Activated naive CD8-positive, alpha-beta T cell treated with anti-CD3 and anti-CD28 coated beads, Interleukin-2, amount 10 ng/mL, durations not matched to agents 7 days and 5 days (primary cell): ENCODE measurements at regions not wholly inside any gene's neighbourhood (a gene's known extent, or its start where the extent isn't known, plus 50 kb on each side); places are given as distances from the start of the nearest gene placed in this dataset.
"Not testable (repeated sequence)": the region's sequence is repeated elsewhere in the genome, so short reads cannot be mapped to it uniquely, and the experiment has no call there.

ENCODE experiments used
- ATAC-seq: fragments of 150-1000 bp; cut with Tn5 transposase; one replicate; pipeline ENCODE4 v1.10.0; 2021; ENCODE audit warnings: low read depth, moderate library complexity
- POLR2A ChIA-PET: fragments of 350-600 bp; sonication (Branson Sonifier 250); formaldehyde crosslinking; loops from one replicate; lab custom pipeline; 2021; ENCODE audit warnings: antibody characterized with exemption; lab: Charles Lee
- DNase-seq: peaks from one replicate; pipeline ENCODE4 v3.0.0; 2021
- H3K27ac Mint-ChIP-seq: one replicate; pipeline ENCODE4 v1.8.0; 2022; ENCODE audit warnings: mild to moderate bottlenecking, mixed read lengths
- H3K27me3 Mint-ChIP-seq: one replicate; pipeline ENCODE4 v1.8.0; 2022; ENCODE audit warnings: mild to moderate bottlenecking, moderate library complexity, mixed read lengths
- H3K36me3 Mint-ChIP-seq: one replicate; pipeline ENCODE4 v1.8.0; 2021; ENCODE audit warnings: mild to moderate bottlenecking, mixed read lengths
- H3K4me1 Mint-ChIP-seq: one replicate; pipeline ENCODE4 v1.8.0; 2021; ENCODE audit warnings: mixed read lengths
- H3K4me3 Mint-ChIP-seq: one replicate; pipeline ENCODE4 v1.8.0; 2022; ENCODE audit warnings: mild to moderate bottlenecking, moderate library complexity, mixed read lengths
- H3K9me3 Mint-ChIP-seq: one replicate; pipeline ENCODE4 v1.8.0; 2021; ENCODE audit warnings: mixed read lengths

- Mint-ChIP-seq H3K27ac (no peak overlapping the region), H3K36me3 (no peaks in the 10 kb centered on the region), H3K9me3 (no peaks in the 10 kb centered on the region), H3K4me1 (no peaks in the 10 kb centered on the region), H3K27me3 (peaks cover 6% of the 10 kb centered on the region), H3K4me3 (no peak overlapping the region)
- ATAC-seq: no peak
- no peak for DNase-seq
- POLR2A ChIA-PET: no interaction called here
These were observed 274.2 kb upstream of the DAB2 start for GRCh38 chr5:39698838-39699560.

GRCh38 chr5:39697881-39698280 lies 273.1 kb upstream of the DAB2 start:
- H3K4me1 Mint-ChIP-seq: no peaks in the 10 kb centered on the region
- peaks cover 11% of the 10 kb centered on the region for H3K27me3 Mint-ChIP-seq
- DNase-seq: no peak
- H3K36me3 Mint-ChIP-seq: no peaks in the 10 kb centered on the region
- no peak overlapping the region for H3K27ac Mint-ChIP-seq
- no peak for ATAC-seq
- POLR2A ChIA-PET: no interaction called here
- no peaks in the 10 kb centered on the region for H3K9me3 Mint-ChIP-seq
- no peak overlapping the region for H3K4me3 Mint-ChIP-seq

GRCh38 chr5:39696672-39697398 lies 272.1 kb upstream of the DAB2 start:
- no peak for ATAC-seq
- H3K4me1 Mint-ChIP-seq: no peaks in the 10 kb centered on the region

GRCh38 chr5:39691993-39692392 lies 267.2 kb upstream of the DAB2 start:
- POLR2A ChIA-PET: no interaction called here
- ATAC-seq: no peak
- Mint-ChIP-seq H3K4me3 (no peak overlapping the region), H3K4me1 (no peaks in the 10 kb centered on the region), H3K36me3 (no peaks in the 10 kb centered on the region), H3K9me3 (no peaks in the 10 kb centered on the region), H3K27ac (no peak overlapping the region), H3K27me3 (peaks cover 14% of the 10 kb centered on the region)
- no peak for DNase-seq

More at GRCh38 chr5:39696672-39697398, 272.1 kb upstream of the DAB2 start:
- Mint-ChIP-seq H3K27me3 (peaks cover 11% of the 10 kb centered on the region), H3K27ac (no peak overlapping the region), H3K9me3 (no peaks in the 10 kb centered on the region), H3K36me3 (no peaks in the 10 kb centered on the region), H3K4me3 (no peak overlapping the region)
- POLR2A ChIA-PET: no interaction called here
- no peak for DNase-seq

GRCh38 chr5:39691136-39691535 lies 266.4 kb upstream of the DAB2 start:
- POLR2A ChIA-PET: no interaction called here
- ATAC-seq (no peak), DNase-seq (no peak)
- Mint-ChIP-seq H3K9me3 (no peaks in the 10 kb centered on the region), H3K4me3 (no peak overlapping the region), H3K27ac (no peak overlapping the region), H3K4me1 (no peaks in the 10 kb centered on the region), H3K36me3 (no peaks in the 10 kb centered on the region), H3K27me3 (peaks cover 14% of the 10 kb centered on the region)

- no peak overlapping the region for H3K4me3 Mint-ChIP-seq
- no peak overlapping the region for H3K27ac Mint-ChIP-seq
- H3K36me3 Mint-ChIP-seq: no peaks in the 10 kb centered on the region
- no peaks in the 10 kb centered on the region for H3K9me3 Mint-ChIP-seq
- no peaks in the 10 kb centered on the region for H3K4me1 Mint-ChIP-seq
- no peak for DNase-seq
- ATAC-seq: no peak
- POLR2A ChIA-PET: no interaction called here
- H3K27me3 Mint-ChIP-seq: peaks cover 12% of the 10 kb centered on the region
These were observed 265.1 kb upstream of the DAB2 start for GRCh38 chr5:39689919-39690318.

- H3K4me3 Mint-ChIP-seq, H3K27ac Mint-ChIP-seq, H3K9me3 Mint-ChIP-seq, ATAC-seq, H3K36me3 Mint-ChIP-seq, DNase-seq, POLR2A ChIA-PET, H3K27me3 Mint-ChIP-seq, H3K4me1 Mint-ChIP-seq: not testable (repeated sequence)
These were observed 263.1 kb upstream of the DAB2 start for GRCh38 chr5:39687924-39688323.

- Mint-ChIP-seq H3K36me3 (no peaks in the 10 kb centered on the region), H3K27me3 (peaks cover 19% of the 10 kb centered on the region), H3K4me3 (no peak overlapping the region), H3K4me1 (no peaks in the 10 kb centered on the region), H3K27ac (no peak overlapping the region), H3K9me3 (peaks cover 1% of the 10 kb centered on the region)
- no peak for ATAC-seq
- no peak for DNase-seq
- POLR2A ChIA-PET: no interaction called here
These were observed 255.4 kb upstream of the DAB2 start for GRCh38 chr5:39680213-39680612.

- peaks cover 25% of the 10 kb centered on the region for H3K27me3 Mint-ChIP-seq
- H3K4me1 Mint-ChIP-seq: no peaks in the 10 kb centered on the region
- H3K36me3 Mint-ChIP-seq: no peaks in the 10 kb centered on the region
- POLR2A ChIA-PET: no interaction called here
- no peak overlapping the region for H3K4me3 Mint-ChIP-seq
- ATAC-seq (no peak), DNase-seq (no peak)
- no peak overlapping the region for H3K27ac Mint-ChIP-seq
- H3K9me3 Mint-ChIP-seq: peaks cover 1% of the 10 kb centered on the region
These were observed 253.8 kb upstream of the DAB2 start for GRCh38 chr5:39678534-39678933.

- POLR2A ChIA-PET: no interaction called here
- Mint-ChIP-seq H3K4me3 (no peak overlapping the region), H3K27ac (no peak overlapping the region), H3K27me3 (peaks cover 32% of the 10 kb centered on the region), H3K9me3 (no peaks in the 10 kb centered on the region), H3K36me3 (no peaks in the 10 kb centered on the region), H3K4me1 (no peaks in the 10 kb centered on the region)
- DNase-seq (no peak), ATAC-seq (no peak)
These were observed 250.9 kb upstream of the DAB2 start for GRCh38 chr5:39675676-39676075.

- Mint-ChIP-seq H3K4me1 (no peaks in the 10 kb centered on the region), H3K36me3 (no peaks in the 10 kb centered on the region), H3K4me3 (no peak overlapping the region), H3K27me3 (peaks cover 32% of the 10 kb centered on the region), H3K27ac (no peak overlapping the region), H3K9me3 (no peaks in the 10 kb centered on the region)
- POLR2A ChIA-PET: no interaction called here
- DNase-seq: no peak
- no peak for ATAC-seq
These were observed 249.7 kb upstream of the DAB2 start for GRCh38 chr5:39674209-39675082.

- H3K4me3 Mint-ChIP-seq: no peak overlapping the region
These were observed 246.8 kb upstream of the DAB2 start for GRCh38 chr5:39671561-39671961.

GRCh38 chr5:39670955-39671354 lies 246.2 kb upstream of the DAB2 start:
- DNase-seq (no peak), ATAC-seq (no peak)
- no peak overlapping the region for H3K27ac Mint-ChIP-seq
- peaks cover 26% of the 10 kb centered on the region for H3K27me3 Mint-ChIP-seq
- POLR2A ChIA-PET: no interaction called here
- H3K9me3 Mint-ChIP-seq: no peaks in the 10 kb centered on the region
- H3K4me3 Mint-ChIP-seq: no peak overlapping the region
- no peaks in the 10 kb centered on the region for H3K4me1 Mint-ChIP-seq
- H3K36me3 Mint-ChIP-seq: no peaks in the 10 kb centered on the region

More at GRCh38 chr5:39671561-39671961, 246.8 kb upstream of the DAB2 start:
- POLR2A ChIA-PET: no interaction called here
- Mint-ChIP-seq H3K36me3 (no peaks in the 10 kb centered on the region), H3K27me3 (peaks cover 29% of the 10 kb centered on the region), H3K27ac (no peak overlapping the region), H3K9me3 (no peaks in the 10 kb centered on the region), H3K4me1 (no peaks in the 10 kb centered on the region)
- ATAC-seq (no peak), DNase-seq (no peak)
